ENCODE measurements at regions not wholly inside any gene's neighbourhood (a gene's known extent, or its start where the extent isn't known, plus 50 kb on each side); places are given as distances from the start of the nearest gene placed in this dataset.

GRCh38 chr16:11495066-11495407 is 91.7 kb downstream of the LITAF start:
- no peaks in the 10 kb centered on the region for H3K36me3 ChIP-seq (replicated peaks in 1 of 2; ENCODE audit: control insufficient read depth in 1 of 2, insufficient read depth in 2 of 2, low read length in 2 of 2)
- ChIA-PET CTCF (ENCODE audit: low intra/inter-chr PET ratio, low total read pairs) (no interaction called here), POLR2A (interaction anchor here (0.8 kb wide), 1 partner anchor 11 kb away, joined by 3 read pairs; no protein-coding TSS in a partner anchor)
- intact Hi-C loops (cut with micrococcal nuclease; ENCODE audit: unreplicated experiment) (no loop called here), in situ Hi-C loops (cut with HindIII; ENCODE audit: extremely low pct_ligation_motif_present, low pct_unique_long_range_greater_than_20kb) (no loop called here)
- peaks cover 48% of the 10 kb centered on the region for H3K4me1 ChIP-seq (ENCODE audit: insufficient read depth, low read length)
- FAIRE-seq (no peak), ATAC-seq (no peak), DNase-seq (ENCODE audit: low spot score) (no peak)
- H2AFZ ChIP-seq (ENCODE audit: low read length) = no peak overlapping the region
- H4K20me1 ChIP-seq (ENCODE audit: insufficient read depth, low read length) = no peaks in the 10 kb centered on the region
- peak overlapping the region; percentile 65 for H3K4me2 ChIP-seq (ENCODE audit: low read depth, low read length)
- no TSS peak for BruUV-seq (replicated peaks)
- no peaks in the 10 kb centered on the region for H3K79me2 ChIP-seq (ENCODE audit: insufficient read depth, low read length)
- no peak overlapping the region for H3K4me3 ChIP-seq (replicated peaks in 1 of 3; ENCODE audit: insufficient read depth in 1 of 3, low read depth in 2 of 3, low read length in 3 of 3)
- no peak overlapping the region for H3K9ac ChIP-seq (ENCODE audit: insufficient read depth, low read depth, low read length)
- no peak overlapping the region for H3K27ac ChIP-seq (ENCODE audit: extremely low read length, insufficient read depth, low read length)
- H3K9me3 ChIP-seq (ENCODE audit: low read length) = no peaks in the 10 kb centered on the region
- TF ChIP-seq ZNF75D (CRISPR knock-in tag; IDR thresholded peaks at IDR 0.05; ENCODE audit: borderline replicate concordance) (no peak), ZFP91 (CRISPR knock-in tag; IDR thresholded peaks at IDR 0.05; ENCODE audit: borderline replicate concordance) (0 out of 2 replicates have a peak, but pooled peaks have one; percentile 18), SNAPC5 (CRISPR knock-in tag; IDR thresholded peaks at IDR 0.05; ENCODE audit: borderline replicate concordance) (no peak), ARID4A (CRISPR knock-in tag; IDR thresholded peaks at IDR 0.05; ENCODE audit: borderline replicate concordance) (0 out of 2 replicates have a peak, but pooled peaks have one; percentile 6), LCORL (IDR thresholded peaks at IDR 0.05) (no peak), LCORL (CRISPR knock-in tag; IDR thresholded peaks at IDR 0.05) (0 out of 2 replicates have a peak, but pooled peaks have one; percentile 9), SAP130 (CRISPR knock-in tag; IDR thresholded peaks at IDR 0.05; ENCODE audit: low read depth) (no peak), KDM5B (CRISPR knock-in tag; IDR thresholded peaks at IDR 0.05; ENCODE audit: borderline replicate concordance) (no peak), ZNF329 (CRISPR knock-in tag; IDR thresholded peaks at IDR 0.05; ENCODE audit: low read depth) (0 out of 2 replicates have a peak, but pooled peaks have one; percentile 49), ZNF597 (CRISPR knock-in tag; IDR thresholded peaks at IDR 0.05) (no peak), ZNF280D (CRISPR knock-in tag; IDR thresholded peaks at IDR 0.05) (0 out of 2 replicates have a peak, but pooled peaks have one; percentile 41), SNAI1 (CRISPR knock-in tag; IDR thresholded peaks at IDR 0.05; ENCODE audit: borderline replicate concordance) (no peak), ZNF605 (CRISPR knock-in tag; IDR thresholded peaks at IDR 0.05) (peak; percentile 47; the same call in 1 of the 2 replicates)
- H3K27me3 ChIP-seq (ENCODE audit: control insufficient read depth in 1 of 2, insufficient read depth in 2 of 2, low read length in 2 of 2) = no peaks in the 10 kb centered on the region
- 46% methylated on average over 5 of the region's 5 CpGs for WGBS (ENCODE audit: low lambda C conversion rate)

Data from HepG2 (cell line).